GM18907 (cell line): ENCODE measurements at regions not wholly inside any gene's neighbourhood (a gene's known extent, or its start where the extent isn't known, plus 50 kb on each side); places are given as distances from the start of the nearest gene placed in this dataset.

Source experiments
- ATAC-seq: cut with Tn5 transposase; IDR thresholded peaks from one replicate; pipeline ENCODE4 v1.9.1; 2021; ENCODE audit warnings: mild to moderate bottlenecking, moderate library complexity; ENCODE audit not compliant: unreplicated experiment

- no peak for ATAC-seq
Measured at GRCh38 chr12:59927032-59927431, 331.2 kb downstream of the SLC16A7 start.

GRCh38 chr12:59928416-59928815, 332.6 kb downstream of the SLC16A7 start:
- no peak for ATAC-seq

- ATAC-seq = no peak
Measured at GRCh38 chr12:59929110-59929509, 333.3 kb downstream of the SLC16A7 start.

- ATAC-seq = no peak
Measured at GRCh38 chr12:59934486-59934885, 338.7 kb downstream of the SLC16A7 start.

- no peak for ATAC-seq
Measured at GRCh38 chr12:59936534-59936933, 340.7 kb downstream of the SLC16A7 start.

- no peak for ATAC-seq
Measured at GRCh38 chr12:59937148-59937547, 341.3 kb downstream of the SLC16A7 start.

- ATAC-seq = no peak
Measured at GRCh38 chr12:59938190-59938962, 342.5 kb downstream of the SLC16A7 start.

GRCh38 chr12:59940631-59941342, 345.0 kb downstream of the SLC16A7 start:
- no peak for ATAC-seq

GRCh38 chr12:59941461-59941860, 345.6 kb downstream of the SLC16A7 start:
- no peak for ATAC-seq

GRCh38 chr12:59944177-59944576, 348.3 kb downstream of the SLC16A7 start:
- ATAC-seq = no peak

GRCh38 chr12:59946635-59947034, 350.8 kb downstream of the SLC16A7 start:
- no peak for ATAC-seq

- no peak for ATAC-seq
Measured at GRCh38 chr12:59963546-59963945, 367.7 kb downstream of the SLC16A7 start.

GRCh38 chr12:59972905-59973304, 377.1 kb downstream of the SLC16A7 start:
- ATAC-seq = no peak

- ATAC-seq = no peak
Measured at GRCh38 chr12:59973515-59973914, 377.7 kb downstream of the SLC16A7 start.

GRCh38 chr12:59977779-59978178, 381.9 kb downstream of the SLC16A7 start:
- ATAC-seq = no peak

- ATAC-seq = no peak
Measured at GRCh38 chr12:59980476-59980875, 384.6 kb downstream of the SLC16A7 start.

- ATAC-seq = no peak
Measured at GRCh38 chr12:59999291-59999690, 403.5 kb downstream of the SLC16A7 start.

GRCh38 chr12:60010486-60010885, 414.7 kb downstream of the SLC16A7 start:
- no peak for ATAC-seq

- ATAC-seq = no peak
Measured at GRCh38 chr12:60012659-60013058, 416.8 kb downstream of the SLC16A7 start.

- no peak for ATAC-seq
Measured at GRCh38 chr12:60014436-60014835, 418.6 kb downstream of the SLC16A7 start.

- no peak for ATAC-seq
Measured at GRCh38 chr12:60020068-60020467, 424.2 kb downstream of the SLC16A7 start.

- no peak for ATAC-seq
Measured at GRCh38 chr12:60021235-60021634, 425.4 kb downstream of the SLC16A7 start.
